ENCODE measurements at regions not wholly inside any gene's neighbourhood (a gene's known extent, or its start where the extent isn't known, plus 50 kb on each side); places are given as distances from the start of the nearest gene placed in this dataset.

GRCh38 chr4:146577111-146577510 lies 55.4 kb upstream of the SLC10A7 start:
- Mint-ChIP-seq H3K27ac (no peak overlapping the region), H3K4me1 (no peaks in the 10 kb centered on the region), H3K4me3 (no peak overlapping the region), H3K27me3 (peaks cover 12% of the 10 kb centered on the region), H3K36me3 (ENCODE audit: low read depth) (no peaks in the 10 kb centered on the region), H3K9me3 (ENCODE audit: low read depth) (no peaks in the 10 kb centered on the region)
- CTCF ChIA-PET: no interaction called here
- ATAC-seq (no peak), DNase-seq (no peak)
- intact Hi-C loops (cut with DNase I, micrococcal nuclease): loop anchor here in 1 of 2 experiments (5.0 kb wide), 1 partner anchor 235 kb away; no protein-coding TSS in a partner anchor
- POLR2A ChIA-PET: no interaction called here

- CTCF ChIA-PET: interaction anchor here (0.6 kb wide), 1 partner anchor 352 kb away, joined by 3 read pairs; no protein-coding TSS in a partner anchor
- ATAC-seq (no peak), DNase-seq (no peak)
- no peaks in the 10 kb centered on the region for H3K9me3 Mint-ChIP-seq (ENCODE audit: low read depth)
- peaks cover 4% of the 10 kb centered on the region for H3K27me3 Mint-ChIP-seq
- H3K4me1 Mint-ChIP-seq: no peaks in the 10 kb centered on the region
- intact Hi-C loops (cut with DNase I, micrococcal nuclease): no loop called here
- no peaks in the 10 kb centered on the region for H3K36me3 Mint-ChIP-seq (ENCODE audit: low read depth)
- no peak overlapping the region for H3K4me3 Mint-ChIP-seq
- POLR2A ChIA-PET: no interaction called here
- H3K27ac Mint-ChIP-seq: no peak overlapping the region
Measured at GRCh38 chr4:146582864-146583263, 55.8 kb upstream of the POU4F2 start.

GRCh38 chr4:146585761-146586333 lies 52.8 kb upstream of the POU4F2 start:
- Mint-ChIP-seq H3K27ac (no peak overlapping the region), H3K36me3 (ENCODE audit: low read depth) (no peaks in the 10 kb centered on the region), H3K4me3 (no peak overlapping the region), H3K4me1 (no peaks in the 10 kb centered on the region), H3K9me3 (ENCODE audit: low read depth) (no peaks in the 10 kb centered on the region), H3K27me3 (peaks cover 6% of the 10 kb centered on the region)
- DNase-seq (no peak), ATAC-seq (no peak)
- intact Hi-C loops (cut with DNase I, micrococcal nuclease): no loop called here
- ChIA-PET POLR2A (no interaction called here), CTCF (interaction anchor here (0.7 kb wide), 1 partner anchor 516 kb away, joined by 4 read pairs; no protein-coding TSS in a partner anchor)

Data from activated CD4-positive, alpha-beta T cell treated with anti-CD3 and anti-CD28 coated beads for 36 hours (primary cell).